ENCODE measurements at regions not wholly inside any gene's neighbourhood (a gene's known extent, or its start where the extent isn't known, plus 50 kb on each side); places are given as distances from the start of the nearest gene placed in this dataset.
A peak's percentile ranks its signal among the peaks of the same experiment; 100 is the strongest.

GRCh38 chr5:123819833-123820232, 307.9 kb downstream of the CSNK1G3 start:
- H3K4me3 ChIP-seq (replicated peaks in 1 of 3; ENCODE audit: insufficient read depth in 1 of 3, low read depth in 2 of 3, low read length in 3 of 3) = no peak overlapping the region
- no peak overlapping the region for H2AFZ ChIP-seq (ENCODE audit: low read length)
- ChIA-PET POLR2A (no interaction called here), CTCF (ENCODE audit: low intra/inter-chr PET ratio, low total read pairs) (no interaction called here)
- FAIRE-seq = no peak
- H3K4me2 ChIP-seq (ENCODE audit: low read depth, low read length) = no peak overlapping the region
- no peaks in the 10 kb centered on the region for H3K79me2 ChIP-seq (ENCODE audit: insufficient read depth, low read length)
- no peak overlapping the region for H3K9ac ChIP-seq (ENCODE audit: insufficient read depth, low read depth, low read length)
- in situ Hi-C loops (cut with HindIII; ENCODE audit: extremely low pct_ligation_motif_present, low pct_unique_long_range_greater_than_20kb) (no loop called here), intact Hi-C loops (cut with micrococcal nuclease; ENCODE audit: unreplicated experiment) (no loop called here)
- ATAC-seq = no peak
- no peaks in the 10 kb centered on the region for H4K20me1 ChIP-seq (ENCODE audit: insufficient read depth, low read length)
- 3% methylated on average over 4 of the region's 4 CpGs for WGBS (ENCODE audit: low lambda C conversion rate)
- DNase-seq (ENCODE audit: low spot score) = peak; percentile 35
- no peak for TF ChIP-seq ZNF713 (CRISPR knock-in tag; IDR thresholded peaks at IDR 0.05)
- TF ChIP-seq ZNF7 (CRISPR knock-in tag; IDR thresholded peaks at IDR 0.05) = no peak
- no peak for TF ChIP-seq ZSCAN12 (CRISPR knock-in tag; IDR thresholded peaks at IDR 0.05)
- no peak for TF ChIP-seq SAP130 (CRISPR knock-in tag; IDR thresholded peaks at IDR 0.05; ENCODE audit: low read depth)
- no peak for TF ChIP-seq TRIM24 (CRISPR knock-in tag; IDR thresholded peaks at IDR 0.05)
- no peak for TF ChIP-seq ZFP36 (IDR thresholded peaks at IDR 0.05; ENCODE audit: borderline replicate concordance, low read depth, low read length, partially characterized antibody)
- no peak for TF ChIP-seq STAT5B (CRISPR knock-in tag; IDR thresholded peaks at IDR 0.05)
- TF ChIP-seq ZNF800 (CRISPR knock-in tag; IDR thresholded peaks at IDR 0.05) = no peak
- no peak for TF ChIP-seq ZBED4 (CRISPR knock-in tag; IDR thresholded peaks at IDR 0.05; ENCODE audit: borderline replicate concordance)
- no peak for TF ChIP-seq EP300 (IDR thresholded peaks at IDR 0.05; ENCODE audit: low read depth in 2 of 2, low read length in 2 of 2)
- no peak for TF ChIP-seq EP300 (CRISPR knock-in tag; IDR thresholded peaks at IDR 0.05; ENCODE audit: borderline replicate concordance)
- no peak for TF ChIP-seq RFXANK (CRISPR knock-in tag; IDR thresholded peaks at IDR 0.05)
- no peak for TF ChIP-seq ZBTB8A (CRISPR knock-in tag; IDR thresholded peaks at IDR 0.05; ENCODE audit: borderline replicate concordance, low read depth)
- TF ChIP-seq ZNF484 (CRISPR knock-in tag; IDR thresholded peaks at IDR 0.05; ENCODE audit: borderline replicate concordance, low read depth) = no peak
- H3K27me3 ChIP-seq (ENCODE audit: control insufficient read depth in 1 of 2, insufficient read depth in 2 of 2, low read length in 2 of 2) = no peaks in the 10 kb centered on the region; a peak in 1 of 5 replicates
- peaks cover 47% of the 10 kb centered on the region for H3K9me3 ChIP-seq (ENCODE audit: low read length)
- BruUV-seq (replicated peaks) = no TSS peak
- no peak overlapping the region for H3K27ac ChIP-seq (ENCODE audit: extremely low read length, insufficient read depth, low read length)
- no peaks in the 10 kb centered on the region for H3K4me1 ChIP-seq (ENCODE audit: insufficient read depth, low read length)
- H3K36me3 ChIP-seq (replicated peaks in 1 of 2; ENCODE audit: control insufficient read depth in 1 of 2, insufficient read depth in 2 of 2, low read length in 2 of 2) = no peaks in the 10 kb centered on the region
